GM23338 (cell line): ENCODE measurements at regions not wholly inside any gene's neighbourhood (a gene's known extent, or its start where the extent isn't known, plus 50 kb on each side); places are given as distances from the start of the nearest gene placed in this dataset.

Experiments used
- ATAC-seq: fragments of 200-7000 bp; cut with Tn5 transposase; 3 replicates; pipeline ENCODE4 v1.9.1; 2020
- DNase-seq: peaks from one replicate; pipeline ENCODE4 v3.0.0-alpha.2; 2015; ENCODE audit warnings: low spot score
- H2AFZ ChIP-seq: fragments of 200-600 bp; sonication (generic); 2 replicates; pipeline ENCODE4 v1.8.0; 2016; ENCODE audit warnings: antibody characterized with exemption, mild to moderate bottlenecking, moderate library complexity
- H3F3A ChIP-seq: fragments of 200-600 bp; sonication (generic); replicated peaks from 2 replicates; pipeline ENCODE4 v1.8.0; 2017; ENCODE audit warnings: antibody characterized with exemption, mixed run types, low read depth
- H3K27ac ChIP-seq: fragments of 200-600 bp; sonication (generic); 2 replicates; pipeline ENCODE4 v1.6.1; 2016; ENCODE audit warnings: low read depth
- H3K27me3 ChIP-seq: fragments of 200-600 bp; sonication (generic); 2 replicates; pipeline ENCODE4 v1.8.0; 2016; ENCODE audit warnings: mild to moderate bottlenecking, mixed run types, moderate library complexity; ENCODE audit not compliant: insufficient read depth
- H3K36me3 ChIP-seq: fragments of 200-600 bp; sonication (generic); 2 replicates; pipeline ENCODE4 v1.8.0; 2016; ENCODE audit warnings: mild to moderate bottlenecking; ENCODE audit not compliant: insufficient read depth
- H3K4me1 ChIP-seq: fragments of 200-600 bp; sonication (generic); 2 replicates; pipeline ENCODE4 v1.8.0; 2016; ENCODE audit warnings: mild to moderate bottlenecking, moderate library complexity; ENCODE audit not compliant: insufficient read depth
- H3K4me2 ChIP-seq: fragments of 200-600 bp; sonication (generic); 2 replicates; pipeline ENCODE4 v1.7.1; 2017; ENCODE audit warnings: mixed run types
- H3K4me3 ChIP-seq: fragments of 200-600 bp; sonication (generic); 2 replicates; pipeline ENCODE4 v1.6.1; 2016; ENCODE audit warnings: mixed run types
- H3K79me2 ChIP-seq: fragments of 200-600 bp; sonication (generic); replicated peaks from 2 replicates; pipeline ENCODE4 v1.8.0; 2017; ENCODE audit warnings: mild to moderate bottlenecking; ENCODE audit not compliant: insufficient read depth
- H3K9me2 ChIP-seq: fragments of 200-600 bp; sonication (generic); 2 replicates; pipeline ENCODE4 v1.8.0; 2017; ENCODE audit not compliant: insufficient read depth
- H4K20me1 ChIP-seq: fragments of 200-600 bp; sonication (generic); replicated peaks from 2 replicates; pipeline ENCODE4 v1.8.0; 2017; ENCODE audit warnings: mild to moderate bottlenecking; ENCODE audit not compliant: insufficient read depth
- H3K27ac Mint-ChIP-seq: 2 replicates; pipeline ENCODE4 v1.8.0; 2020; ENCODE audit warnings: inconsistent platforms, mild to moderate bottlenecking, moderate library complexity, mixed read lengths
- H3K27me3 Mint-ChIP-seq: 3 replicates; pipeline ENCODE4 v1.8.0; 2022; ENCODE audit warnings: low read depth, mild to moderate bottlenecking, moderate library complexity, mixed read lengths, inconsistent platforms; ENCODE audit not compliant: insufficient read depth, poor library complexity
- H3K36me3 Mint-ChIP-seq: 3 replicates; pipeline ENCODE4 v1.8.0; 2021; ENCODE audit warnings: low read depth, mild to moderate bottlenecking, inconsistent platforms, moderate library complexity, mixed read lengths
- H3K4me1 Mint-ChIP-seq: 3 replicates; pipeline ENCODE4 v1.8.0; 2020; ENCODE audit warnings: mild to moderate bottlenecking, inconsistent platforms, mixed read lengths
- H3K4me3 Mint-ChIP-seq: 3 replicates; pipeline ENCODE4 v1.8.0; 2021; ENCODE audit warnings: moderate library complexity, mild to moderate bottlenecking, inconsistent platforms, mixed read lengths
- H3K9me3 Mint-ChIP-seq: 3 replicates; pipeline ENCODE4 v1.8.0; 2020; ENCODE audit warnings: moderate library complexity, mild to moderate bottlenecking, inconsistent platforms, mixed read lengths
- CREB1 ChIP-seq: fragments of 250-450 bp; sonication (Bioruptor Pico); IDR thresholded peaks from 2 replicates; pipeline ENCODE4 v1.5.0; 2020; ENCODE audit warnings: low read depth, mild to moderate bottlenecking, moderate library complexity
- CTCF ChIP-seq, 2 experiments: fragments of 200-600 bp in 1 of 2; sonication (generic) in 1 of 2; conservative IDR thresholded peaks; 2 replicates each; pipeline versions ENCODE4 v1.5.1 to v1.6.1; 2016 to 2017; ENCODE audit warnings: antibody characterized with exemption in 2 of 2, low read depth in 2 of 2, mild to moderate bottlenecking in 2 of 2, moderate library complexity in 1 of 2
- ETS1 ChIP-seq: IDR thresholded peaks from 2 replicates; pipeline ENCODE4 v1.6.1; 2016; ENCODE audit warnings: antibody characterized with exemption
- EZH2 ChIP-seq: fragments of 200-600 bp; sonication (generic); IDR thresholded peaks from one replicate; pipeline ENCODE4 v1.8.0; 2017; ENCODE audit warnings: antibody characterized with exemption, mild to moderate bottlenecking, low read depth; ENCODE audit not compliant: unreplicated experiment
- JUNB ChIP-seq: IDR thresholded peaks from one replicate; pipeline ENCODE4 v1.6.1; 2016; ENCODE audit warnings: antibody characterized with exemption; ENCODE audit not compliant: unreplicated experiment
- NANOG ChIP-seq: IDR thresholded peaks from 2 replicates; pipeline ENCODE4 v1.6.1; 2016; ENCODE audit warnings: antibody characterized with exemption, borderline replicate concordance
- POLR2AphosphoS5 ChIP-seq: IDR thresholded peaks from 2 replicates; pipeline ENCODE4 v1.6.1; 2016; ENCODE audit warnings: antibody characterized with exemption, low read depth
- STAT1 ChIP-seq: IDR thresholded peaks from one replicate; pipeline ENCODE4 v1.6.1; 2016; ENCODE audit warnings: antibody characterized with exemption; ENCODE audit not compliant: unreplicated experiment
- ZNF114 ChIP-seq: fragments of 250-450 bp; sonication (Bioruptor Pico); IDR thresholded peaks from 2 replicates; pipeline ENCODE4 v1.5.0; 2020; ENCODE audit warnings: mild to moderate bottlenecking, moderate library complexity
- ZNF462 ChIP-seq: fragments of 250-450 bp; sonication (Bioruptor Pico); IDR thresholded peaks from 2 replicates; pipeline ENCODE4 v1.5.0; 2020; ENCODE audit warnings: mild to moderate bottlenecking, moderate library complexity

- TF ChIP-seq ETS1 = no peak
- TF ChIP-seq NANOG = no peak
- no peak for TF ChIP-seq CREB1
- no peak for TF ChIP-seq POLR2AphosphoS5
- no peak for TF ChIP-seq ZNF114 (CRISPR knock-in tag)
These were observed 207.5 kb downstream of the TENT4A start (continued) for GRCh38 chr5:6920628-6921256.

- no peak for DNase-seq
- no peak overlapping the region for H3K4me2 ChIP-seq
- TF ChIP-seq EZH2 (no peak), NANOG (no peak), CTCF (conservative IDR thresholded peaks at IDR 0.05; ENCODE audit: low read depth in 2 of 2) (no peak), JUNB (no peak), CREB1 (no peak), ZNF462 (CRISPR knock-in tag) (no peak), POLR2AphosphoS5 (no peak), ETS1 (no peak), STAT1 (no peak)
These were observed 213.3 kb downstream of the TENT4A start for GRCh38 chr5:6926491-6927038.

More at GRCh38 chr5:6926491-6927038, 213.3 kb downstream of the TENT4A start:
- Histone ChIP-seq H3F3A (no peaks in the 10 kb centered on the region), H3K27me3 (no peaks in the 10 kb centered on the region), H3K4me3 (no peak overlapping the region), H4K20me1 (no peaks in the 10 kb centered on the region), H3K27ac (no peak overlapping the region), H3K36me3 (no peaks in the 10 kb centered on the region), H3K9me2 (no peaks in the 10 kb centered on the region), H3K79me2 (no peaks in the 10 kb centered on the region), H2AFZ (no peak overlapping the region), H3K4me1 (no peaks in the 10 kb centered on the region)
- H3K27ac Mint-ChIP-seq = no peak overlapping the region
- H3K27me3 Mint-ChIP-seq = peaks cover 2% of the 10 kb centered on the region
- no peak for ATAC-seq
- H3K4me3 Mint-ChIP-seq = no peak overlapping the region
- H3K9me3 Mint-ChIP-seq = no peaks in the 10 kb centered on the region
- H3K4me1 Mint-ChIP-seq = no peaks in the 10 kb centered on the region
- H3K36me3 Mint-ChIP-seq = no peaks in the 10 kb centered on the region
